Neural crest cell (in vitro differentiated cells): ENCODE measurements at regions not wholly inside any gene's neighbourhood (a gene's known extent, or its start where the extent isn't known, plus 50 kb on each side); places are given as distances from the start of the nearest gene placed in this dataset.

Source experiments
- DNase-seq: peaks from one replicate; pipeline ENCODE4 v3.0.0; 2021; ENCODE audit warnings: low read depth, mixed read lengths, low spot score
- H3K27ac Mint-ChIP-seq: one replicate; pipeline ENCODE4 v1.8.0; 2021; ENCODE audit warnings: mild to moderate bottlenecking, mixed read lengths; ENCODE audit not compliant: unreplicated experiment
- H3K27me3 Mint-ChIP-seq: 2 replicates; pipeline ENCODE4 v1.8.0; 2021; ENCODE audit warnings: low read depth, mild to moderate bottlenecking, mixed read lengths
- H3K36me3 Mint-ChIP-seq: 2 replicates; pipeline ENCODE4 v1.8.0; 2021; ENCODE audit warnings: low read depth, mild to moderate bottlenecking, mixed read lengths
- H3K4me1 Mint-ChIP-seq: 2 replicates; pipeline ENCODE4 v1.8.0; 2021; ENCODE audit warnings: mixed read lengths
- H3K4me3 Mint-ChIP-seq: one replicate; pipeline ENCODE4 v1.8.0; 2021; ENCODE audit warnings: mild to moderate bottlenecking, mixed read lengths
- H3K9me3 Mint-ChIP-seq: 2 replicates; pipeline ENCODE4 v1.8.0; 2021; ENCODE audit warnings: mixed read lengths
- CTCF ChIP-seq: fragments of 200-600 bp; sonication (generic); conservative IDR thresholded peaks from 2 replicates; pipeline ENCODE4 v1.5.0; 2021; ENCODE audit warnings: antibody characterized with exemption, mild to moderate bottlenecking

GRCh38 chr7:130894909-130895750 is 161.1 kb upstream of the KLF14 start:
- no peak for TF ChIP-seq CTCF
- Mint-ChIP-seq H3K27me3 (no peaks in the 10 kb centered on the region), H3K4me3 (no peak overlapping the region), H3K9me3 (peaks cover 2% of the 10 kb centered on the region), H3K36me3 (no peaks in the 10 kb centered on the region), H3K4me1 (peaks cover 44% of the 10 kb centered on the region), H3K27ac (no peak overlapping the region)
- DNase-seq = no peak

DNA sequence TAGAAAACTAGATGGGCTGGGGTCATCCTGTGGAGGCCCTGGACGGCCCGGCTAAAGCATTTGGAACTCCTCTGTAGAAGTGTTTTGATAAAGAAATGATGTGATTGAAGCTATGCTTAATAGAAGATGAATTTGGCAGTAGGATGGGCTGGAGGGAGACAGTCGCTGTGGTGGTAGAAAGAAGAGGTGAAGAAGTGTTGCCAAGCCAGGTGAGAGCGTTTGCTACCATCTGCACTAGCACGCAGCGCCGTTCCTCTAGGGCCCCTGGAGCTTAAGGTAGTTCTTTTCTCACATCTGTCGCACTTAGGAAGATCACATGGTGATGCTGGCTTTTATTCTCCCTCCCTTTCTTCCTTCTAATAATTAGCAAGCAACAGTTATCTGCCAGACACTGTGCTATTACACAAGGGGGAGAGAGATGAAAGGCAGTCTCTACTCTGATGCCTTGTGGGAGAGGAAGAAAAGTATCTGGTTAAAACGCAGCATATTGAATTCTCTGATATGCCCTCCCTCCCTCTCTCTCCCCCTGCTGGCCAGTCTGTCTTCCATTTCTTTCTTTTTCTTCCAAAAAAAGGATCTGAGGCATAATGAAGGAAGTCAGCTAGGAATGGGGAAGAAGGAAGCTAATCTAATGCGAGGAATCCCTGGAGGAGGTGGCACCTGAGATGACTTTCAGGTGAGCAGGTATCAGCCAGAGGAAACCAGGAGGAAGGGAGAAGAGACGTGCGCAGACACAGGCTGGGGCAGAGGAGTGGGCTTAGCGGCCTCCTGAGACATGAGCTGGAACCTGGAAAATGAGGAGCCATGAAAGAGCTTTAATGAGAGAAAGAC is 162.3 kb upstream of the KLF14 start:
- peaks cover 3% of the 10 kb centered on the region for H3K27me3 Mint-ChIP-seq
- no peak for TF ChIP-seq CTCF
- DNase-seq = no peak
- peaks cover 2% of the 10 kb centered on the region for H3K9me3 Mint-ChIP-seq
- H3K4me1 Mint-ChIP-seq = peaks cover 51% of the 10 kb centered on the region
- H3K4me3 Mint-ChIP-seq = no peak overlapping the region
- H3K27ac Mint-ChIP-seq = no peak overlapping the region
- no peaks in the 10 kb centered on the region for H3K36me3 Mint-ChIP-seq

- peak; percentile 64 for DNase-seq
- peak overlapping the region; percentile 36 for H3K4me3 Mint-ChIP-seq
- H3K27me3 Mint-ChIP-seq = peaks cover 6% of the 10 kb centered on the region
- peak; percentile 91 for TF ChIP-seq CTCF
- H3K9me3 Mint-ChIP-seq = peaks cover 2% of the 10 kb centered on the region
- H3K4me1 Mint-ChIP-seq = peaks cover 55% of the 10 kb centered on the region
- H3K27ac Mint-ChIP-seq = no peak overlapping the region
- no peaks in the 10 kb centered on the region for H3K36me3 Mint-ChIP-seq
Measured at GRCh38 chr7:130896898-130897514, 163.0 kb upstream of the KLF14 start.

DNA sequence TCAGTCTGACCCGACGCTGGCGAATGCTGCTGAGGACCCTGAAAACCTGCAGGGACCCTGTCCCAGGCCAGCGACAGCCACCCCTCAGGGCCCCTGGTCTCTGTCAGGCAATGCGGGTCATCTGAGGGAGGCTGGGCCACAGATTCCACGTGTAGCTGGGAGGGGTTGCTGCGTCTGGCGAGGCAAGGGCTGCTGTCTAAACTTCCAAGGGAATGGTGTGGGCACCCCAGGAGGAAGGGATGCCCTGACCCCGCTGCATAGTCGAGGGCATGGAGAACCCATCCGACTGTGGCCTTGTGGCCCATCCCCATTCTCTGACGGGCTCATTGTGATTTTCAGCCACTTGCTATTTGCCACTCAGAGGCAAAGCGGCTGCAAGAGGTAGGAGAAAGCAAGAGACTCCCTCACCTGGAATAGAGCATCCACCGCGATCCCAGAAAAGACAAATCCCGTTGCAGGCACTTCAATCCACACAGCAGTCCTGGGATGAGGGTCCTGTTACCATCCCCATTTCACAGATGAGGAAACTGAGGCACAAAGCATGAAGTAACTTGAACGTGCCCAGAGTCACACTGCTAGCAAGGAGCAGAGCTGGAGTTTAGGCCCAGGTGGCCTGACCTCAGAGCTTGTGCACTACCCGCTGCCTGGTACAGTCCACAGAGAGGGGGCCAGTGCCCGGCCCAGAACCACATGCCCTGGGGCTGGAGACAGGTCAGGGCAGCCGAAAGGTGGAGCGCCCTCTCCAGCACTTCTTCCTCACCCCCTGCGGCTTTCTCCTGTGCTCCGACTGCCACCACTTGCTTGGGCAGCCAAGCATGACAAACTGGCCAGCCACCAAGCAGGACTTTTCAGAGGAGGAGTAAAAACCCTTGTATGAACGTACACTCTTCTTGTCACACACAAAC is 163.8 kb upstream of the KLF14 start:
- TF ChIP-seq CTCF = no peak
- Mint-ChIP-seq H3K27me3 (peaks cover 6% of the 10 kb centered on the region), H3K36me3 (no peaks in the 10 kb centered on the region), H3K4me3 (no peak overlapping the region), H3K9me3 (peaks cover 2% of the 10 kb centered on the region), H3K27ac (no peak overlapping the region), H3K4me1 (peaks cover 59% of the 10 kb centered on the region)
- DNase-seq = no peak
